ENCODE measurements at regions not wholly inside any gene's neighbourhood (a gene's known extent, or its start where the extent isn't known, plus 50 kb on each side); places are given as distances from the start of the nearest gene placed in this dataset.

DNA sequence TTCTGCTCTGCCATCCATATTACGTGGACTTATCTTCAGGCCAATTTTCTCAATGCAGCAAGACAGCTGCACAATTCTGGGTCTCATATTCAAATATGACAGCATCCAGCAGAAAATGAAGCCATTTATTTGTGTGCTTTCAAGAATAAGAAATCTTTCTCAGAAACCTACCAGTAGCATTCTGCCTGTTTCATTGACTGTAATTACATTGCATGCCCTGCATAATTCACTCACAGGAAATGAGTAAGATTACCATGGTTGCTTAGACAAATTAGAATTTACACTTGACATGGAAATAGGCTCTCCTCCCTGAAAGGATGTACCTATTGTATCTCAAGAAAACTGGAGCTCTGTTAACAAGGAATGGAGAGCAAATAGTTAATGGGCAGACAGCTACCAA is 346.6 kb upstream of the DCBLD2 start:
- no peaks in the 10 kb centered on the region for H3K36me3 Mint-ChIP-seq
- no peak overlapping the region for H3K27ac Mint-ChIP-seq
- DNase-seq: no peak
- CTCF ChIA-PET: no interaction called here
- peaks cover 2 to 10% (median 5%) of the 10 kb centered on the region in 5 donors for H3K9me3 Mint-ChIP-seq
- Histone ChIP-seq H3K4me3 (ENCODE audit: low read length) (no peak overlapping the region), H3K9me3 (ENCODE audit: low read length) (no peaks in the 10 kb centered on the region), H3K27ac (ENCODE audit: low read depth, low read length) (no peak overlapping the region), H3K27me3 (ENCODE audit: insufficient read depth, low read length, poor library complexity, severe bottlenecking) (no peaks in the 10 kb centered on the region), H3K4me1 (ENCODE audit: insufficient read depth, low read length) (no peaks in the 10 kb centered on the region), H3K36me3 (ENCODE audit: insufficient read depth, low read length) (no peaks in the 10 kb centered on the region)
- H3K4me1 Mint-ChIP-seq: no peaks in the 10 kb centered on the region
- H3K27me3 Mint-ChIP-seq: no peaks in the 10 kb centered on the region
- H3K4me3 Mint-ChIP-seq: no peak overlapping the region
- POLR2A ChIA-PET: no interaction called here

DNA sequence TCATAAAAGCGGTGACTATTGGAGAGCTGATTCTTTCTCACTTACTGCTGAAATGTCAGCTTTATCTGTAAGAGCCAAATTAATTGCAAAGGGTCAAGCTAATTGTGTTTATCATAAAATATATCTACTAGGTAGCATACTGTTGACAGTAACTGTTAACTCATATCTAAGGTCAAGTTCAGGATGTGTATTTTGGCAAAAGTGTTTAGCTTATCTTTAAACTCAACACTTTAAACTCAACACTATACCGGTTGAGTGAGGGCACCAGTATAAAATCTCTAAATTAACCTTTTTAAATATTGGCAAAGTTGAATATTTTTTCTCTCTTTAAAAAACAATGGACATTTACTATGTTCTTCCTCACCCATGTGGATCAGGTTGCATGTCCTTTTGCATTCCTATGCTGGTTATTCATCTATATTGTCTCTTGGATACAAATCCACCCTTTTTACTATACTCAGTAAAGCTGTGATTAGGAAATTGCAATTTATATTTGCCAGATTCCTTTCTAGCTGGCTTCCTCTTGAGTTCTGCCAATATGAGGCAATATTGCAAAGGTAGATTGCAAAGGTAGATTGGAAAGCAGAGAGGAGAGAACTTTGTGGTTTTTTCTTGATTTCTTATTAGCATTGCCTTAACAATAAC is 344.6 kb upstream of the DCBLD2 start:
- Histone ChIP-seq H3K36me3 (ENCODE audit: insufficient read depth, low read length) (no peaks in the 10 kb centered on the region), H3K4me3 (ENCODE audit: low read length) (no peak overlapping the region), H3K9me3 (ENCODE audit: low read length) (no peaks in the 10 kb centered on the region), H3K27me3 (ENCODE audit: insufficient read depth, low read length, poor library complexity, severe bottlenecking) (no peaks in the 10 kb centered on the region), H3K27ac (ENCODE audit: low read depth, low read length) (no peak overlapping the region), H3K4me1 (ENCODE audit: insufficient read depth, low read length) (no peaks in the 10 kb centered on the region)
- H3K36me3 Mint-ChIP-seq: no peaks in the 10 kb centered on the region
- H3K9me3 Mint-ChIP-seq: peaks cover 2 to 14% (median 3%) of the 10 kb centered on the region in 5 donors
- no peak for DNase-seq
- no peaks in the 10 kb centered on the region for H3K27me3 Mint-ChIP-seq
- ChIA-PET POLR2A (no interaction called here), CTCF (no interaction called here)
- H3K27ac Mint-ChIP-seq: no peak overlapping the region
- no peaks in the 10 kb centered on the region for H3K4me1 Mint-ChIP-seq
- H3K4me3 Mint-ChIP-seq: no peak overlapping the region

DNA sequence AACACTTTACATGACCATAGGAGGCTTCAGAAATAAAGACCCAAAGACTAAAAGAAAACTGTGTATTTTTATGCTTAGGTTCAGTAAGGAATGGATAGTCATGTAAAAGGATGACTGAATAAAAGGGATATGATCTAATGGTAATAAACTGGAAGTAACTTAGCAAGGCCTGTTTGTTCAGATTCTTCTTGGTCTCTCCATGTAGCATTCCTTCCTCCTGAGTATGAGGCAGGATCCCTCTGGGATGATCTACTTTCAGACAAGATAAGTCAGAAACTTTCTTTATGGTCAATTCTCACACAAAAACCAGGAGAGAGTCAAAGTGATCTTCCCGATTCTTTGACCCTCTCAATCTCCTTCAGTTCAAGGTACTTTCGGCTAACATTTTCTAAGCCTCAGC is 340.8 kb upstream of the DCBLD2 start:
- H3K9me3 Mint-ChIP-seq: peaks cover 2 to 12% (median 7%) of the 10 kb centered on the region in 5 donors
- no peak overlapping the region for H3K4me3 ChIP-seq (ENCODE audit: low read length)
- no peaks in the 10 kb centered on the region for H3K4me1 ChIP-seq (ENCODE audit: insufficient read depth, low read length)
- H3K9me3 ChIP-seq (ENCODE audit: low read length): no peaks in the 10 kb centered on the region
- CTCF ChIA-PET: no interaction called here
- H3K27me3 ChIP-seq (ENCODE audit: insufficient read depth, low read length, poor library complexity, severe bottlenecking): no peaks in the 10 kb centered on the region
- peaks cover 0 to 3% of the 10 kb centered on the region in 2 donors for H3K27me3 Mint-ChIP-seq
- no peaks in the 10 kb centered on the region for H3K36me3 Mint-ChIP-seq
- POLR2A ChIA-PET: no interaction called here
- no peak overlapping the region for H3K4me3 Mint-ChIP-seq
- H3K4me1 Mint-ChIP-seq: no peaks in the 10 kb centered on the region
- H3K27ac ChIP-seq (ENCODE audit: low read depth, low read length): no peak overlapping the region
- DNase-seq: no peak
- H3K36me3 ChIP-seq (ENCODE audit: insufficient read depth, low read length): no peaks in the 10 kb centered on the region
- no peak overlapping the region for H3K27ac Mint-ChIP-seq

DNA sequence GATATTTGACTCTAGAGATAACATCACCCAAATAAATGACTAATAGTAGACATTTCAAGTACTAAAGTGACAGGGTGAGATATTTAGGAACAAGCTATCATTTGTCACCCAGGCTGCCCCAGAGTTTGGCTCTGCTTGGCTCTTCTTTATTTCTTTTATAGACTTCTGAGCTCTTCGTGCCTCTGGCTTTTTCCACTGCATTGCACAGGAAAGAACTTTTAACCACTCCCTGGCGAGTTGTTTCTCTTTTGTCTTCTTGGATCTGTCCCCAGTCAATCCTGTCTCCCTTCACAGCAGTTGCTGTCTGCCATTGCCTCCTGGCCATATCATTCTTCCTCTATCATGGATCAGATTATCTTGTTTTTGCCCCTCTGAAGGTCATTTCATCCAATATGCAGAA is 339.2 kb upstream of the DCBLD2 start:
- Histone ChIP-seq H3K36me3 (ENCODE audit: insufficient read depth, low read length) (no peaks in the 10 kb centered on the region), H3K4me3 (ENCODE audit: low read length) (no peak overlapping the region), H3K27ac (ENCODE audit: low read depth, low read length) (no peak overlapping the region), H3K27me3 (ENCODE audit: insufficient read depth, low read length, poor library complexity, severe bottlenecking) (no peaks in the 10 kb centered on the region), H3K4me1 (ENCODE audit: insufficient read depth, low read length) (no peaks in the 10 kb centered on the region), H3K9me3 (ENCODE audit: low read length) (no peaks in the 10 kb centered on the region)
- Mint-ChIP-seq H3K4me3 (no peak overlapping the region), H3K27me3 (peaks cover 0 to 3% of the 10 kb centered on the region in 2 donors), H3K9me3 (peaks cover 0 to 10% (median 6%) of the 10 kb centered on the region in 5 donors), H3K4me1 (no peaks in the 10 kb centered on the region), H3K36me3 (no peaks in the 10 kb centered on the region), H3K27ac (no peak overlapping the region)
- DNase-seq: no peak
- CTCF ChIA-PET: no interaction called here
- POLR2A ChIA-PET: no interaction called here

DNA sequence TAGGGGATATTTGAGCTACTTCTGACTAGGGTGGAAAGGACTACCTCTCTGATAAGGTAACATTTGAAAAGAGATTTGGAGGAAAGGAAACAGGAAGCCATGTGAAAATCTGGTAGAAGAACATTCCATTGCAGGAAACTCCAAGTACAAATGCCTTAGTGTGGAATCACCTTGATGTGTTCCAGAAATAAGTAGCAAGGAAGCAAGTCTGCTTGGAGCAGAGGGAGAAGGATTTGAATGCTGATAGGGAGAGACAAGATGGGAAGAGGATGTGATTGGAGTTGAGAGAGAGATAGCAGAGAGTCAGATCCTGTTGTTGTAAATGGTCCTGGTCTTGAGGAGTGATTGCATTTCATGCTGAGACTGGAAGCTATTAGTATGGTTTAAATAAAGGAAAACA is 335.1 kb upstream of the DCBLD2 start:
- no peaks in the 10 kb centered on the region for H3K4me1 ChIP-seq (ENCODE audit: insufficient read depth, low read length)
- no peak overlapping the region for H3K27ac Mint-ChIP-seq
- CTCF ChIA-PET: no interaction called here
- H3K9me3 Mint-ChIP-seq: peaks cover 3 to 14% (median 4%) of the 10 kb centered on the region in 5 donors
- H3K4me1 Mint-ChIP-seq: no peaks in the 10 kb centered on the region
- H3K4me3 ChIP-seq (ENCODE audit: low read length): no peak overlapping the region
- POLR2A ChIA-PET: no interaction called here
- H3K27me3 ChIP-seq (ENCODE audit: insufficient read depth, low read length, poor library complexity, severe bottlenecking): no peaks in the 10 kb centered on the region
- H3K36me3 Mint-ChIP-seq: no peaks in the 10 kb centered on the region
- H3K27ac ChIP-seq (ENCODE audit: low read depth, low read length): no peak overlapping the region
- H3K4me3 Mint-ChIP-seq: no peak overlapping the region
- H3K9me3 ChIP-seq (ENCODE audit: low read length): no peaks in the 10 kb centered on the region
- no peak for DNase-seq
- peaks cover 0 to 3% of the 10 kb centered on the region in 2 donors for H3K27me3 Mint-ChIP-seq
- no peaks in the 10 kb centered on the region for H3K36me3 ChIP-seq (ENCODE audit: insufficient read depth, low read length)

DNA sequence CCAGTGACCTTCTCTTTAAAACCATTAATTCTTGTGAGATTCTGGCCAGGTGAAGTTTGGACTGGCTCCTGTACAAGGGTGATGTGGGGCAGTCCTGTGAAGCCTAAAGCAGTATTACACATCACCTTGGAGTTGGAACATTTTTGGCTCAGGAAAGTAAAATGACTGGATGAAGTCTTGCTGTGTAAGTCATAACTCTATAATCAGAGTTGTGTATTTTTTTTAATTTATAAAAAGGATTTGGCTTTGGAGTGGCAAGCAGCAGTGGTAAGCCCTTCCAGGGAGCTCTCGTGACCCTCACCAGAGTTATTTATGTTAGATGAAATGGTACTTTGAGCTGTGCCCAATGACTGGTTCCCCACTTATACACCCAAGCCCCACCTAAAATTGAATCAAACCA is 331.2 kb upstream of the DCBLD2 start:
- Mint-ChIP-seq H3K27me3 (no peaks in the 10 kb centered on the region), H3K27ac (no peak overlapping the region), H3K36me3 (no peaks in the 10 kb centered on the region), H3K4me1 (no peaks in the 10 kb centered on the region), H3K9me3 (peaks cover 3 to 14% (median 4%) of the 10 kb centered on the region in 5 donors), H3K4me3 (no peak overlapping the region)
- ChIA-PET POLR2A (no interaction called here), CTCF (no interaction called here)
- no peaks in the 10 kb centered on the region for H3K4me1 ChIP-seq (ENCODE audit: insufficient read depth, low read length)
- H3K36me3 ChIP-seq (ENCODE audit: insufficient read depth, low read length): no peaks in the 10 kb centered on the region
- H3K4me3 ChIP-seq (ENCODE audit: low read length): no peak overlapping the region
- no peak for DNase-seq
- no peaks in the 10 kb centered on the region for H3K27me3 ChIP-seq (ENCODE audit: insufficient read depth, low read length, poor library complexity, severe bottlenecking)
- H3K27ac ChIP-seq (ENCODE audit: low read depth, low read length): no peak overlapping the region
- no peaks in the 10 kb centered on the region for H3K9me3 ChIP-seq (ENCODE audit: low read length)

DNA sequence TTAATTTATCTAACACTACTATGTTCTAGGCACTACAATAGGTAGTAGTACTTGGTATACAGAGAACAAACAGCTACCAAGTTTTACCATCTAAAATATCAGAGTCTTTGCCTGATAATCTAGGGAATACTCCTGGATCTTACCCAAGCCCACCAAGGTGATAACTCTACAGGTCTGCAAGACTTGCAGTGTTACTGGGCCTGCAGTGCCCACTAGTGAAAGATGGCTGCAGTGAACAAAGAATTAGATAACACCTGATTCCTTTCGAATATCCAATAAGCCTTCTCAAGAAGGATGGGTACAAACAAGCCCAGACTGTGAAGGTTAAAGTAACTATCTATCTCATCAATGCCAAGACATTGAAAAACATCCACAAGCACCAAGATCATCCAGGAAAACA is 317.0 kb upstream of the DCBLD2 start:
- POLR2A ChIA-PET: no interaction called here
- H3K27me3 ChIP-seq (ENCODE audit: insufficient read depth, low read length, poor library complexity, severe bottlenecking): no peaks in the 10 kb centered on the region
- H3K4me1 Mint-ChIP-seq: no peaks in the 10 kb centered on the region
- no peak overlapping the region for H3K27ac ChIP-seq (ENCODE audit: low read depth, low read length)
- no peaks in the 10 kb centered on the region for H3K27me3 Mint-ChIP-seq
- no peak overlapping the region for H3K27ac Mint-ChIP-seq
- H3K4me3 ChIP-seq (ENCODE audit: low read length): no peak overlapping the region
- H3K4me1 ChIP-seq (ENCODE audit: insufficient read depth, low read length): no peaks in the 10 kb centered on the region
- CTCF ChIA-PET: no interaction called here
- H3K4me3 Mint-ChIP-seq: no peak overlapping the region
- H3K36me3 ChIP-seq (ENCODE audit: insufficient read depth, low read length): no peaks in the 10 kb centered on the region
- H3K36me3 Mint-ChIP-seq: no peaks in the 10 kb centered on the region
- no peak for DNase-seq
- peaks cover 0 to 46% (median 4%) of the 10 kb centered on the region in 5 donors for H3K9me3 Mint-ChIP-seq
- no peaks in the 10 kb centered on the region for H3K9me3 ChIP-seq (ENCODE audit: low read length)

DNA sequence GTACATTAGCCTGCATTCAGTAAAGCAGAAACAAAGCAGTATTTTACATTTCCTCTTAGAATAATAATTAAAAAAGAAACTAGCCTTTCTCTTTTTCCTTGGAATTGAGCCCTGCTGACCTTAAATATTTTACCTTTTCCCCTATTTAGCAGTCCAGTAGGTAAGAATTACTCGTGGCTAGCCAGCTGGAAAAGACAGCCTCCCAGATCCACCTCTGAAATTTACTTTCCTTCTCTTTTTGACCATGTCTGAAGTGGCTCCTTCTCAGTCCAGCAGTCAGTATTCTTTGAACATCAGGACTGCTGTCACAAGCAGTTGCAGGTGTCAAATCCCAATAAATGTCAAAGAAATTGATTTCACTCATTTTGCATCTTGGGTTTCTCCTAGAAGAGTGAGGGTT is 311.5 kb upstream of the DCBLD2 start:
- H3K9me3 ChIP-seq (ENCODE audit: low read length): no peaks in the 10 kb centered on the region
- no peak overlapping the region for H3K27ac Mint-ChIP-seq
- H3K36me3 ChIP-seq (ENCODE audit: insufficient read depth, low read length): no peaks in the 10 kb centered on the region
- ChIA-PET POLR2A (no interaction called here), CTCF (no interaction called here)
- H3K4me1 Mint-ChIP-seq: no peaks in the 10 kb centered on the region
- no peak for DNase-seq
- H3K4me3 Mint-ChIP-seq: no peak overlapping the region
- H3K27ac ChIP-seq (ENCODE audit: low read depth, low read length): no peak overlapping the region
- no peak overlapping the region for H3K4me3 ChIP-seq (ENCODE audit: low read length)
- no peaks in the 10 kb centered on the region for H3K4me1 ChIP-seq (ENCODE audit: insufficient read depth, low read length)
- no peaks in the 10 kb centered on the region for H3K27me3 ChIP-seq (ENCODE audit: insufficient read depth, low read length, poor library complexity, severe bottlenecking)
- H3K36me3 Mint-ChIP-seq: no peaks in the 10 kb centered on the region
- H3K9me3 Mint-ChIP-seq: peaks cover 3 to 11% (median 7%) of the 10 kb centered on the region in 5 donors
- no peaks in the 10 kb centered on the region for H3K27me3 Mint-ChIP-seq

DNA sequence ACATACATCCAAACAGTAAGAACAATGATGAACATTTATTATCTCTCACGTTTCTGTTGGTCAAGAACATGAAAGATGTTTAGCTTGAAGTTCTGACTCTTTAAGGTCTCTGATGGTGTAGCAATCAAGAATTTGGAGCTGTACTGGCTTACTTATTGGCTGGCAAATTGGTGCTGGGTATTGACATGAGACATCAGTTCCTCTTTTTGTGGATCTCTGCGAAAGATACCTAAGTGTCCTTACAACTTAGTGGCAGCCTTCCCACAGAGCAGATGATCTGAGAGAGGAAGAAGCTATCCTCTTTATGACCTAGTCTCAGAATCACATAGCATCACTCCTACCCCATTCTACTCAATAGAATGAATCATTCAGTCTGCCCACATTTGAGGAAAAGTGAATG is 309.8 kb upstream of the DCBLD2 start:
- peaks cover 4 to 12% (median 7%) of the 10 kb centered on the region in 5 donors for H3K9me3 Mint-ChIP-seq
- POLR2A ChIA-PET: no interaction called here
- Histone ChIP-seq H3K4me1 (ENCODE audit: insufficient read depth, low read length) (no peaks in the 10 kb centered on the region), H3K27me3 (ENCODE audit: insufficient read depth, low read length, poor library complexity, severe bottlenecking) (no peaks in the 10 kb centered on the region), H3K9me3 (ENCODE audit: low read length) (no peaks in the 10 kb centered on the region), H3K36me3 (ENCODE audit: insufficient read depth, low read length) (no peaks in the 10 kb centered on the region), H3K4me3 (ENCODE audit: low read length) (no peak overlapping the region), H3K27ac (ENCODE audit: low read depth, low read length) (no peak overlapping the region)
- CTCF ChIA-PET: no interaction called here
- no peak overlapping the region for H3K4me3 Mint-ChIP-seq
- no peaks in the 10 kb centered on the region for H3K27me3 Mint-ChIP-seq
- no peaks in the 10 kb centered on the region for H3K36me3 Mint-ChIP-seq
- no peak overlapping the region for H3K27ac Mint-ChIP-seq
- DNase-seq: no peak
- H3K4me1 Mint-ChIP-seq: no peaks in the 10 kb centered on the region

Data from CD8-positive, alpha-beta memory T cell (primary cell).